ENCODE measurements at regions not wholly inside any gene's neighbourhood (a gene's known extent, or its start where the extent isn't known, plus 50 kb on each side); places are given as distances from the start of the nearest gene placed in this dataset.

GRCh38 chr1:213678753-213679152, 309.0 kb upstream of the PROX1 start:
- TF ChIP-seq CTCF (IDR thresholded peaks at IDR 0.05) (no peak), POLR2A (IDR thresholded peaks at IDR 0.05) (no peak), EP300 (IDR thresholded peaks at IDR 0.05) (no peak), POLR2AphosphoS5 (IDR thresholded peaks at IDR 0.05) (no peak)
